GM18868 (cell line): ENCODE measurements at regions not wholly inside any gene's neighbourhood (a gene's known extent, or its start where the extent isn't known, plus 50 kb on each side); places are given as distances from the start of the nearest gene placed in this dataset.

ENCODE experiments used
- ATAC-seq: cut with Tn5 transposase; IDR thresholded peaks from one replicate; pipeline ENCODE4 v1.9.1; 2021; ENCODE audit warnings: mild to moderate bottlenecking, moderate library complexity; ENCODE audit not compliant: unreplicated experiment

- peak; percentile 67 for ATAC-seq
These were observed 287.1 kb downstream of the TENT4A start for GRCh38 chr5:7000310-7000709.

GRCh38 chr5:7010591-7010990, 297.4 kb downstream of the TENT4A start:
- ATAC-seq, result no peak

- no peak for ATAC-seq
These were observed 298.8 kb downstream of the TENT4A start for GRCh38 chr5:7012057-7012456.

GRCh38 chr5:7014611-7015010, 301.4 kb downstream of the TENT4A start:
- ATAC-seq, result no peak

GRCh38 chr5:7015586-7016256, 302.5 kb downstream of the TENT4A start:
- ATAC-seq, result no peak

- no peak for ATAC-seq
These were observed 303.9 kb downstream of the TENT4A start for GRCh38 chr5:7016999-7017747.

GRCh38 chr5:7018198-7018597, 305.0 kb downstream of the TENT4A start:
- no peak for ATAC-seq

GRCh38 chr5:7018601-7019000, 305.4 kb downstream of the TENT4A start:
- ATAC-seq, result no peak

- no peak for ATAC-seq
These were observed 323.1 kb downstream of the TENT4A start for GRCh38 chr5:7036192-7036835.

GRCh38 chr5:7039074-7039473, 325.8 kb downstream of the TENT4A start:
- ATAC-seq, result no peak

- no peak for ATAC-seq
These were observed 326.9 kb downstream of the TENT4A start for GRCh38 chr5:7040111-7040510.

GRCh38 chr5:7043797-7044196, 330.6 kb downstream of the TENT4A start:
- ATAC-seq, result no peak

- no peak for ATAC-seq
These were observed 334.5 kb downstream of the TENT4A start for GRCh38 chr5:7047511-7048261.

- ATAC-seq, result no peak
These were observed 337.8 kb downstream of the TENT4A start for GRCh38 chr5:7050986-7051385.

- ATAC-seq, result no peak
These were observed 339.9 kb downstream of the TENT4A start for GRCh38 chr5:7053125-7053524.

GRCh38 chr5:7053528-7054209, 340.4 kb downstream of the TENT4A start:
- no peak for ATAC-seq

GRCh38 chr5:7066471-7067235, 329.3 kb upstream of the ADCY2 start:
- no peak for ATAC-seq

- ATAC-seq, result no peak
These were observed 327.8 kb upstream of the ADCY2 start for GRCh38 chr5:7068156-7068555.

- no peak for ATAC-seq
These were observed 327.0 kb upstream of the ADCY2 start for GRCh38 chr5:7068899-7069298.

- ATAC-seq, result no peak
These were observed 323.8 kb upstream of the ADCY2 start for GRCh38 chr5:7072188-7072587.
